Nucleus accumbens (tissue), 56 donors: ENCODE measurements at regions not wholly inside any gene's neighbourhood (a gene's known extent, or its start where the extent isn't known, plus 50 kb on each side); places are given as distances from the start of the nearest gene placed in this dataset.
"Not testable (repeated sequence)": the region's sequence is repeated elsewhere in the genome, so short reads cannot be mapped to it uniquely, and the experiment has no call there.

ENCODE experiments used
- DNase-seq, 56 donors: peaks; one replicate each; lab custom pipeline; 2025; lab: John Stamatoyannopoulos, UW

GRCh38 chr10:109809954-109810353 is 113.4 kb downstream of the XPNPEP1 start:
- not testable (repeated sequence) for DNase-seq

GRCh38 chr10:109801191-109801590 is 122.1 kb downstream of the XPNPEP1 start:
- DNase-seq = not testable (repeated sequence)

GRCh38 chr10:109790647-109791046 is 132.7 kb downstream of the XPNPEP1 start:
- DNase-seq = no peak

- DNase-seq = no peak
Measured at GRCh38 chr10:109784236-109784635, 139.1 kb downstream of the XPNPEP1 start.

GRCh38 chr10:109783286-109783685 is 140.0 kb downstream of the XPNPEP1 start:
- no peak for DNase-seq

- no peak for DNase-seq
Measured at GRCh38 chr10:109780997-109781396, 142.3 kb downstream of the XPNPEP1 start.

- no peak for DNase-seq
Measured at GRCh38 chr10:109778993-109779392, 144.3 kb downstream of the XPNPEP1 start.

GRCh38 chr10:109774121-109774440 is 149.2 kb downstream of the XPNPEP1 start:
- DNase-seq = no peak

- DNase-seq = no peak
Measured at GRCh38 chr10:109773288-109774120, 149.8 kb downstream of the XPNPEP1 start.

GRCh38 chr10:109770663-109771062 is 152.6 kb downstream of the XPNPEP1 start:
- DNase-seq = no peak

GRCh38 chr10:109769966-109770365 is 153.3 kb downstream of the XPNPEP1 start:
- no peak for DNase-seq

GRCh38 chr10:109765838-109766237 is 157.5 kb downstream of the XPNPEP1 start:
- DNase-seq = no peak

- no peak for DNase-seq
Measured at GRCh38 chr10:109762555-109762954, 160.8 kb downstream of the XPNPEP1 start.

- not testable (repeated sequence) for DNase-seq
Measured at GRCh38 chr10:109757670-109758069, 165.6 kb downstream of the XPNPEP1 start.

- no peak for DNase-seq
Measured at GRCh38 chr10:109746861-109747260, 176.4 kb downstream of the XPNPEP1 start.

- no peak for DNase-seq
Measured at GRCh38 chr10:109744020-109744419, 179.3 kb downstream of the XPNPEP1 start.

GRCh38 chr10:109743574-109743973 is 179.7 kb downstream of the XPNPEP1 start:
- DNase-seq = no peak

- no peak for DNase-seq
Measured at GRCh38 chr10:109743146-109743545, 180.2 kb downstream of the XPNPEP1 start.

GRCh38 chr10:109741712-109742111 is 181.6 kb downstream of the XPNPEP1 start:
- no peak for DNase-seq

GRCh38 chr10:109740436-109740835 is 182.9 kb downstream of the XPNPEP1 start:
- DNase-seq = no peak

- no peak for DNase-seq
Measured at GRCh38 chr10:109737626-109738025, 185.7 kb downstream of the XPNPEP1 start.

GRCh38 chr10:109737009-109737408 is 186.3 kb downstream of the XPNPEP1 start:
- DNase-seq = no peak

- no peak for DNase-seq
Measured at GRCh38 chr10:109735776-109736175, 187.5 kb downstream of the XPNPEP1 start.
